HepG2 (cell line): ENCODE measurements at regions not wholly inside any gene's neighbourhood (a gene's known extent, or its start where the extent isn't known, plus 50 kb on each side); places are given as distances from the start of the nearest gene placed in this dataset.

Experiments used
- CEBPB ChIP-seq: IDR thresholded peaks from 2 replicates; pipeline ENCODE4 v1.6.1; 2011; ENCODE audit warnings: low read depth, low read length, improper control_type of control experiment, borderline replicate concordance
- FOXP4 ChIP-seq: sonication (generic); formaldehyde crosslinking; IDR thresholded peaks from 2 replicates; pipeline ENCODE4 v1.4.0; 2020; ENCODE audit warnings: missing genetic modification reagents
- HDAC2 ChIP-seq: sonication (generic); formaldehyde crosslinking; IDR thresholded peaks from 2 replicates; pipeline ENCODE4 v1.4.0; 2020; ENCODE audit warnings: missing genetic modification reagents
- HOMEZ ChIP-seq: IDR thresholded peaks from 2 replicates; pipeline ENCODE4 v1.6.1; 2016; ENCODE audit warnings: low read depth
- JARID2 ChIP-seq: sonication (generic); formaldehyde crosslinking; IDR thresholded peaks from 2 replicates; pipeline ENCODE4 v1.8.1; 2023; ENCODE audit warnings: missing genetic modification reagents, inconsistent platforms; ENCODE audit not compliant: insufficient replicate concordance
- MYPOP ChIP-seq: sonication (generic); formaldehyde crosslinking; IDR thresholded peaks from 2 replicates; pipeline ENCODE4 v1.8.1; 2023; ENCODE audit warnings: mild to moderate bottlenecking, moderate library complexity, missing genetic modification reagents
- PREB ChIP-seq: sonication (generic); formaldehyde crosslinking; IDR thresholded peaks from 2 replicates; pipeline ENCODE4 v1.4.0; 2020; ENCODE audit warnings: missing genetic modification reagents
- RFX5 ChIP-seq: IDR thresholded peaks from 2 replicates; pipeline ENCODE4 v1.6.1; 2011; ENCODE audit warnings: low read depth, low read length, improper control_type of control experiment
- SPEN ChIP-seq: sonication (generic); formaldehyde crosslinking; IDR thresholded peaks from 2 replicates; pipeline ENCODE4 v1.5.1; 2020; ENCODE audit warnings: low read depth, mild to moderate bottlenecking, missing genetic modification reagents
- ZBTB25 ChIP-seq: IDR thresholded peaks from 2 replicates; pipeline ENCODE4 v1.6.1; 2018; ENCODE audit warnings: missing genetic modification reagents
- ZNF234 ChIP-seq: sonication (generic); formaldehyde crosslinking; conservative IDR thresholded peaks from 2 replicates; pipeline ENCODE4 v1.5.1; 2020; ENCODE audit warnings: mild to moderate bottlenecking, missing genetic modification reagents
- ZNF318 ChIP-seq: sonication (generic); formaldehyde crosslinking; IDR thresholded peaks from 2 replicates; pipeline ENCODE4 v1.4.0; 2020; ENCODE audit warnings: mild to moderate bottlenecking, missing genetic modification reagents

- TF ChIP-seq ZNF318 (CRISPR knock-in tag) (peak; percentile 86), SPEN (0 out of 2 replicates have a peak, but pooled peaks have one; percentile 62), CEBPB (peak; percentile 75; the same call in 1 of the 2 replicates), JARID2 (CRISPR knock-in tag) (no peak), FOXP4 (CRISPR knock-in tag) (peak; percentile 59; the same call in 1 of the 2 replicates), HDAC2 (CRISPR knock-in tag) (peak; percentile 88), PREB (CRISPR knock-in tag) (no peak), HOMEZ (CRISPR knock-in tag) (peak; percentile 73; the same call in 1 of the 2 replicates), ZBTB25 (peak; percentile 9; the same call in 1 of the 2 replicates), RFX5 (peak; percentile 98), ZNF234 (CRISPR knock-in tag) (no peak), MYPOP (CRISPR knock-in tag) (peak; percentile 89; the same call in 1 of the 2 replicates)
Measured at GRCh38 chr17:77002103-77003045, 134.2 kb downstream of the MGAT5B start (continued).
